ENCODE measurements at regions not wholly inside any gene's neighbourhood (a gene's known extent, or its start where the extent isn't known, plus 50 kb on each side); places are given as distances from the start of the nearest gene placed in this dataset.

- TF ChIP-seq ZNF263 (CRISPR knock-in tag; IDR thresholded peaks at IDR 0.05; ENCODE audit: low read depth) (no peak), USF2 (CRISPR knock-in tag; IDR thresholded peaks at IDR 0.05) (no peak), SP1 (CRISPR knock-in tag; conservative IDR thresholded peaks at IDR 0.05) (no peak), CTCF (IDR thresholded peaks at IDR 0.05) (no peak)
Observed at GRCh38 chr2:78237704-78238103, 715.5 kb upstream of the LRRTM4 start.
